ENCODE measurements at regions not wholly inside any gene's neighbourhood (a gene's known extent, or its start where the extent isn't known, plus 50 kb on each side); places are given as distances from the start of the nearest gene placed in this dataset.

- no peaks in the 10 kb centered on the region for H3K36me3 ChIP-seq (ENCODE audit: low read depth, missing control alignments)
- no peak for DNase-seq
- no peaks in the 10 kb centered on the region for H3K9me3 ChIP-seq
- no peaks in the 10 kb centered on the region for H3K27me3 ChIP-seq
- intact Hi-C loops (cut with DNase I; ENCODE audit: low total_unique reads): no loop called here
- H3K27ac ChIP-seq: no peak overlapping the region
- 78 to 82% methylated on average over 10 of the region's 10 CpGs for WGBS, 2 donors
- no peak overlapping the region for H3K4me3 ChIP-seq
- no peak for TF ChIP-seq POLR2A (IDR thresholded peaks at IDR 0.05)
- TF ChIP-seq, protein P1, sequence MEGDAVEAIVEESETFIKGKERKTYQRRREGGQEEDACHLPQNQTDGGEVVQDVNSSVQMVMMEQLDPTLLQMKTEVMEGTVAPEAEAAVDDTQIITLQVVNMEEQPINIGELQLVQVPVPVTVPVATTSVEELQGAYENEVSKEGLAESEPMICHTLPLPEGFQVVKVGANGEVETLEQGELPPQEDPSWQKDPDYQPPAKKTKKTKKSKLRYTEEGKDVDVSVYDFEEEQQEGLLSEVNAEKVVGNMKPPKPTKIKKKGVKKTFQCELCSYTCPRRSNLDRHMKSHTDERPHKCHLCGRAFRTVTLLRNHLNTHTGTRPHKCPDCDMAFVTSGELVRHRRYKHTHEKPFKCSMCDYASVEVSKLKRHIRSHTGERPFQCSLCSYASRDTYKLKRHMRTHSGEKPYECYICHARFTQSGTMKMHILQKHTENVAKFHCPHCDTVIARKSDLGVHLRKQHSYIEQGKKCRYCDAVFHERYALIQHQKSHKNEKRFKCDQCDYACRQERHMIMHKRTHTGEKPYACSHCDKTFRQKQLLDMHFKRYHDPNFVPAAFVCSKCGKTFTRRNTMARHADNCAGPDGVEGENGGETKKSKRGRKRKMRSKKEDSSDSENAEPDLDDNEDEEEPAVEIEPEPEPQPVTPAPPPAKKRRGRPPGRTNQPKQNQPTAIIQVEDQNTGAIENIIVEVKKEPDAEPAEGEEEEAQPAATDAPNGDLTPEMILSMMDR (IDR thresholded peaks at IDR 0.05): no peak
- no peaks in the 10 kb centered on the region for H3K4me1 ChIP-seq
Measured at GRCh38 chr4:123312951-123313592, 83.5 kb upstream of the SPRY1 start.

DNA sequence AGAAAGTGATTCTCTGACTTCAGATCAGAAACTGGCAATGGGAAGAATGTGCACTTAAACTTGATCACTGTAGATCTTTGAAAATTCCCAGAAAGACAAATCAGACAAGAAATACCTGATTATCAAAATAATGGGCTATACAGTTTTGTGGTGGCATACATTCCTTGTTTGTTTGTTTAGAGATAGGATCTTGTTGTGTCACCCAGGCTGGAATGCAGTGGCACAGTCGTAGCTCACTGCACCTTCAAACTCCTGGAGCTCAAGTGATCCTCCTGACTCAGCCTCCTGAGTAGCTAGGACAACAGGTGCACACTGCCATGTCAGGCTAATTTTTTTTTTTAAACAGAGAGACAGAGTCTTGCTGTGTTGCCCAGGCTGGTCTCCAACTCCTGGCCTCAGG lies 81.0 kb upstream of the SPRY1 start:
- no peak for DNase-seq
- WGBS, 2 donors: 100% methylated on average over 1 of the region's 1 CpG
- H3K4me3 ChIP-seq: no peak overlapping the region
- H3K27me3 ChIP-seq: no peaks in the 10 kb centered on the region
- H3K9me3 ChIP-seq: no peaks in the 10 kb centered on the region
- H3K27ac ChIP-seq: no peak overlapping the region
- intact Hi-C loops (cut with DNase I; ENCODE audit: low total_unique reads): no loop called here
- H3K36me3 ChIP-seq (ENCODE audit: low read depth, missing control alignments): no peaks in the 10 kb centered on the region
- no peak for TF ChIP-seq POLR2A (IDR thresholded peaks at IDR 0.05)
- TF ChIP-seq, protein P1 (IDR thresholded peaks at IDR 0.05): no peak
- H3K4me1 ChIP-seq: no peaks in the 10 kb centered on the region

DNA sequence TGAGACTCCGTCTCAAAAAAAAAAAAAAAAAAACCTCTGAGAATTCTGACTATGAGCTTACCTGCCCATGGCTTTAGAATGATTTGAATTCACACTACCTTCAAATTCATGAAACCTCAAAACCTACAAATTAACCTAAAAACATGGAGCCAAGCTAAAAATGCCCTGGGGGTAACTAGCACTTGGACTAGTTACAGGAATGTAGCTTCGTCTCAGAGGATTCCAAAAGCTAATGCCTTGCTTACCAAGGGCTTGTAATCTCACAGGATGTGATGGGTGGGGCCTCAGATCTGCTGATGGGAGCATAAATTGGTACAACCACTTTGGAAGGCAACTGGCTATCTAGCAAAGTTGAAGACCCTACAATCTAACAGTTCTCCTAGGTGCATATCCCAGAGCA lies 79.4 kb upstream of the SPRY1 start:
- no peaks in the 10 kb centered on the region for H3K9me3 ChIP-seq
- no peaks in the 10 kb centered on the region for H3K27me3 ChIP-seq
- DNase-seq: no peak
- H3K4me1 ChIP-seq: no peaks in the 10 kb centered on the region
- no peak overlapping the region for H3K4me3 ChIP-seq
- WGBS, 2 donors: 91 to 97% methylated on average over 2 of the region's 2 CpGs
- intact Hi-C loops (cut with DNase I; ENCODE audit: low total_unique reads): no loop called here
- no peak overlapping the region for H3K27ac ChIP-seq
- TF ChIP-seq POLR2A (IDR thresholded peaks at IDR 0.05): no peak
- TF ChIP-seq, protein P1 (IDR thresholded peaks at IDR 0.05): no peak
- no peaks in the 10 kb centered on the region for H3K36me3 ChIP-seq (ENCODE audit: low read depth, missing control alignments)

DNA sequence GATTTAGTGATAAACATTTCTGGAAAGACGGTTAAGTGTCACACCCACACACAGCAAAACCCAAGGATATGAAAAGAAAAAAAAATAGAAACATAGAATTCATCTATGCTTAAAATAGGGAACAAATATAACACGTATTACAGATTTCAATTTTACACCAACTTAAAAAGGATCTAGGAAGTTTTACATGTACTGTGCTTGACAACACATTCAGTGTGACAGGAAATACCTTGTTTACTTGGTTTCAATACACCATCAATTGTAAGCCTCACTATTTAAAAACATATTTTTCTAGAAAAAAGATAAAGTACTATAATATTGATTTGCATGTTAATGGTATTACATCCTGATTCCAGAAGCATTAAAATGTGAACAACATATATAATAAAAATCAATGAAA lies 77.0 kb upstream of the SPRY1 start:
- Histone ChIP-seq H3K27ac (no peak overlapping the region), H3K4me3 (no peak overlapping the region), H3K27me3 (no peaks in the 10 kb centered on the region), H3K36me3 (ENCODE audit: low read depth, missing control alignments) (no peaks in the 10 kb centered on the region), H3K9me3 (no peaks in the 10 kb centered on the region), H3K4me1 (no peaks in the 10 kb centered on the region)
- WGBS, 2 donors: 80 to 88% methylated on average over 2 of the region's 2 CpGs
- DNase-seq: no peak
- TF ChIP-seq, protein P1 (IDR thresholded peaks at IDR 0.05): no peak
- TF ChIP-seq POLR2A (IDR thresholded peaks at IDR 0.05): no peak
- intact Hi-C loops (cut with DNase I; ENCODE audit: low total_unique reads): no loop called here

GRCh38 chr4:123323998-123324397 lies 72.6 kb upstream of the SPRY1 start:
- Histone ChIP-seq H3K9me3 (no peaks in the 10 kb centered on the region), H3K4me1 (no peaks in the 10 kb centered on the region), H3K27ac (no peak overlapping the region), H3K4me3 (no peak overlapping the region), H3K36me3 (ENCODE audit: low read depth, missing control alignments) (no peaks in the 10 kb centered on the region), H3K27me3 (no peaks in the 10 kb centered on the region)
- TF ChIP-seq, protein P1 (IDR thresholded peaks at IDR 0.05): no peak
- TF ChIP-seq POLR2A (IDR thresholded peaks at IDR 0.05): no peak
- intact Hi-C loops (cut with DNase I; ENCODE audit: low total_unique reads): no loop called here
- no peak for DNase-seq
- 86 to 94% methylated on average over 2 of the region's 2 CpGs for WGBS, 2 donors

Measured in testis (tissue), 2 donors.